PFSK-1 (cell line): ENCODE measurements at regions not wholly inside any gene's neighbourhood (a gene's known extent, or its start where the extent isn't known, plus 50 kb on each side); places are given as distances from the start of the nearest gene placed in this dataset.

Source experiments
- POLR2AphosphoS5 ChIP-seq: IDR thresholded peaks from 2 replicates; pipeline ENCODE4 v1.6.1; 2012; ENCODE audit warnings: low read depth, mild to moderate bottlenecking, control low read depth, low read length, moderate library complexity
- REST ChIP-seq, 2 experiments: IDR thresholded peaks; 2 replicates each; pipeline versions ENCODE4 v1.6.1 to v1.8.0; 2011 to 2012; ENCODE audit warnings: low read depth in 2 of 2, low read length in 2 of 2, control low read depth in 1 of 2, inconsistent platforms in 1 of 2, mild to moderate bottlenecking in 1 of 2, moderate library complexity in 1 of 2; ENCODE audit not compliant: insufficient read depth in 1 of 2
- SIN3A ChIP-seq: IDR thresholded peaks from 2 replicates; pipeline ENCODE4 v1.6.1; 2012; ENCODE audit warnings: mild to moderate bottlenecking, low read length, moderate library complexity, borderline replicate concordance; ENCODE audit not compliant: insufficient read depth
- TAF1 ChIP-seq: IDR thresholded peaks from 2 replicates; pipeline ENCODE4 v1.6.1; 2012; ENCODE audit warnings: low read length, control low read depth, borderline replicate concordance; ENCODE audit not compliant: insufficient read depth

GRCh38 chr2:146786396-146786795, 1058.4 kb upstream of the ACVR2A start:
- TF ChIP-seq POLR2AphosphoS5 (no peak), TAF1 (no peak), REST (IDR thresholded peaks at IDR 0.05; ENCODE audit: insufficient read depth in 1 of 2, low read depth in 2 of 2, low read length in 2 of 2) (no peak), SIN3A (no peak)
